ENCODE measurements at regions not wholly inside any gene's neighbourhood (a gene's known extent, or its start where the extent isn't known, plus 50 kb on each side); places are given as distances from the start of the nearest gene placed in this dataset.

DNA sequence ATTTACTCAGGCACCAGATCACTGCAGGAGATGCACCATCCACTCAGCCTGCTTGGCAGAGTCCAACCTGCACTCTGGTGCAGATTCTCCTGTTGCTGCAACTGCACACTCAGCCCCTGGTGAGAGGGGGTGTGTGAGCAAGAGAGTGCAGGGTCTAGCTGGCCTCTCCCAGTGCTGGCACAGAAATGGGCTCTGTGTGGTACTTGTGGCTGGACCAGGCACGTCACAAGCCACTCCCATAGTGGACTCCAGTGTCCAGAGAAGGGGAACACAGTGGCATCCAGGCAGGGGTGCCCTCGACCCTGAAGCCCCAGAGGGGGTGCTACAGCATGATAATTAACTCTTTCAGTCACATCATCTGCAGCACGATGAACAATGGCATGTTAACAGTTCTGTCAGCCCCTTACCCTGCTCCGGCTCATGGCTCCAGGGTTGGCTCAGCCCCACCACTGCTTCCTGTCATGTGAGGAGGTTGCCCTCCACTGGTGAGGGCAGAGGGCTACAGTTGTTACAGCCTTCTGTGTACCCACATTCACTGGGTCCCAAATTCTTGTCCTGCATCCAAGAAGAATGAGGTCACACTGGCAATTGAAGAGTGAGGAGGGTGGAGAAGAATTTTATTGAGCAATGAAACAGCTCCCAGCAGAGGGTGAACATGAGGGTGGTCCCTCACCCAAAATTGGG, 135.7 kb downstream of the EVA1A start:
- Histone ChIP-seq H3K9me3 (no peaks in the 10 kb centered on the region), H3K4me3 (no peak overlapping the region), H3K36me3 (no peaks in the 10 kb centered on the region), H3K27me3 (no peaks in the 10 kb centered on the region), H3K4me1 (no peaks in the 10 kb centered on the region), H3K27ac (no peak overlapping the region)
- intact Hi-C loops (cut with DNase I; ENCODE audit: low total_unique reads): no loop called here
- TF ChIP-seq, protein P1, sequence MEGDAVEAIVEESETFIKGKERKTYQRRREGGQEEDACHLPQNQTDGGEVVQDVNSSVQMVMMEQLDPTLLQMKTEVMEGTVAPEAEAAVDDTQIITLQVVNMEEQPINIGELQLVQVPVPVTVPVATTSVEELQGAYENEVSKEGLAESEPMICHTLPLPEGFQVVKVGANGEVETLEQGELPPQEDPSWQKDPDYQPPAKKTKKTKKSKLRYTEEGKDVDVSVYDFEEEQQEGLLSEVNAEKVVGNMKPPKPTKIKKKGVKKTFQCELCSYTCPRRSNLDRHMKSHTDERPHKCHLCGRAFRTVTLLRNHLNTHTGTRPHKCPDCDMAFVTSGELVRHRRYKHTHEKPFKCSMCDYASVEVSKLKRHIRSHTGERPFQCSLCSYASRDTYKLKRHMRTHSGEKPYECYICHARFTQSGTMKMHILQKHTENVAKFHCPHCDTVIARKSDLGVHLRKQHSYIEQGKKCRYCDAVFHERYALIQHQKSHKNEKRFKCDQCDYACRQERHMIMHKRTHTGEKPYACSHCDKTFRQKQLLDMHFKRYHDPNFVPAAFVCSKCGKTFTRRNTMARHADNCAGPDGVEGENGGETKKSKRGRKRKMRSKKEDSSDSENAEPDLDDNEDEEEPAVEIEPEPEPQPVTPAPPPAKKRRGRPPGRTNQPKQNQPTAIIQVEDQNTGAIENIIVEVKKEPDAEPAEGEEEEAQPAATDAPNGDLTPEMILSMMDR (IDR thresholded peaks at IDR 0.05): no peak
- no peak for DNase-seq

DNA sequence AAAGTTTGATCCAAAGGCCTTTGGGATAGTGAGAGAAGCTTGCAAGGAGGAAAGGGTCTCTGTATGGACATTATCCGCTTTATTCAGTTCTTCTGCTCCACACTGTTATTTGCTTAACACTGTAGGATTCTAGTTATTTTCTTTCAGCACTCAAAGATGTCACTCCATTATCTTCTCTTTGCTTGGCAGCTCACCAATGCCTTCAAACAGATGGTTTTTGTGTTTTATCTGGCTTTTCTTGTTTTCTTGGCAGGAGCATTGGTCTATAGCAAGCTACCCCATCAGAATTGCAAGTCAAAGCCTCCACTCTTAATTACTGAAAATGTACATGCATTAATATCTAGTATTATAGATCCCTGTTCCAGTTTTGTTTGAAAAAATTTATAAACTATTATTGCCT, 138.8 kb downstream of the EVA1A start:
- TF ChIP-seq, protein P1 (IDR thresholded peaks at IDR 0.05): no peak
- no peaks in the 10 kb centered on the region for H3K36me3 ChIP-seq
- no peaks in the 10 kb centered on the region for H3K4me1 ChIP-seq
- no peaks in the 10 kb centered on the region for H3K27me3 ChIP-seq
- no peak overlapping the region for H3K4me3 ChIP-seq
- intact Hi-C loops (cut with DNase I; ENCODE audit: low total_unique reads): no loop called here
- DNase-seq: no peak
- H3K27ac ChIP-seq: no peak overlapping the region
- H3K9me3 ChIP-seq: no peaks in the 10 kb centered on the region

DNA sequence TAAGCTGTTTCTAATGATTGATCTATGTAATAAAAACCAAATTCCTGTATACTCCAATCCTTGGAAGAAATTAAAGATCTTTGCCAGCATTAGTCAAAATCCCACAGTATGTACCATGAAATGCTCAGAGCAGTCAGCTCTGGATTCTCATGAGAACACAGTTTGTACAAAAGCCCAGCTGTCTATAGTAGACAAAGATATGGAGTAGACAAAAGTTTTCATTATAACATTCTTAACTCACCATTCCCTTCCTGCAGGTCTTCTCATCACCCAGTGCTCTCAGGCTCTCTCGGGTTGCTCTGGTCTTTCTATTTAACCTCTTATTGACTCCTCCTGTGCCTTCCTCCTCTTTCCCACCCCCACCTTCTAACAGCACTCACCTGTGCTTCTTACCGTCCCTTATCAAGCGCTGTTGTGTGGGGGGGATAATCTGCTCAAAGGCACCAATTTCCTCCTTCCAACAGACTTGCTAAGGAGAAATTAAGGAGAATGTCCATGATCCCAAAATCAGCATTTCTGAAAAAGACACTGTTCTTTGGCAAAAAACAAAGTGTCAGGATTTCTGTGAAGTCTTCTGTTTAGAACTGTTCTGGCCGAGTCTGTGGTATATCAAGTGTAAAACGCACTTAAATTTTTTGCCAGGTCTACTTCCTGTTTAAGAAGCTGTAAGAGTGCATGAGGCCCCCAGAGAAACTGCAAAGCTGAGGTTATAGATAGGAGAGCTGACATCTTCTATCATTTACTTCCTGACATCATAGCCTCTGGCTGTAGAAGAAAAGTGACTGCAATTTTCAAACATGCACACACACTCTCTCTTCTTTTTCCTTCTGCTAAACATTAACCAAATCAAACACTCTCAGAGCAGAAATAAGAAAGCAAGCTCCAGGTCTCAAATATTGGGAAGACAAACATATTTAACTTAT, 144.1 kb downstream of the EVA1A start:
- H3K27ac ChIP-seq: no peak overlapping the region
- H3K4me3 ChIP-seq: no peak overlapping the region
- H3K27me3 ChIP-seq: no peaks in the 10 kb centered on the region
- DNase-seq: no peak
- TF ChIP-seq, protein P1 (IDR thresholded peaks at IDR 0.05): no peak
- intact Hi-C loops (cut with DNase I; ENCODE audit: low total_unique reads): no loop called here
- no peaks in the 10 kb centered on the region for H3K4me1 ChIP-seq
- H3K36me3 ChIP-seq: no peaks in the 10 kb centered on the region
- H3K9me3 ChIP-seq: no peaks in the 10 kb centered on the region

DNA sequence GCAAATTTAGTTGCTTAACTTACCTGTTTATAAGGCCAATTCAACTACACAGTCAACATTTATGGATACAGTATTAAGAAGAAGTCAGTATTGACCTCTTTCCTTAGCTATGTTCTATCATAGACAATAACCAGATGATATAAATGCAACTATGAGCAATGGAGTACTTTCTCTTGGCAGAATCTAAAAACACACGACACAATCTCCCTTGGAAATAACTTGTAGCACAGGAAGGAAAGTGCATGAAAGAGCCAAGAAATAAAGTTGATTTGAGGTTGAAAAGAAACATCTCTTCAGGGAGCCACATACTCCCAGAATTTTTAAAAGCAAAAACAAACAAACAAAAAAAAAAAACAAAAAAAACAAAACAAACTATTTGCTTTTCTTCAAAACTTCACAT, 145.0 kb downstream of the EVA1A start:
- TF ChIP-seq, protein P1 (IDR thresholded peaks at IDR 0.05): no peak
- intact Hi-C loops (cut with DNase I; ENCODE audit: low total_unique reads): no loop called here

DNA sequence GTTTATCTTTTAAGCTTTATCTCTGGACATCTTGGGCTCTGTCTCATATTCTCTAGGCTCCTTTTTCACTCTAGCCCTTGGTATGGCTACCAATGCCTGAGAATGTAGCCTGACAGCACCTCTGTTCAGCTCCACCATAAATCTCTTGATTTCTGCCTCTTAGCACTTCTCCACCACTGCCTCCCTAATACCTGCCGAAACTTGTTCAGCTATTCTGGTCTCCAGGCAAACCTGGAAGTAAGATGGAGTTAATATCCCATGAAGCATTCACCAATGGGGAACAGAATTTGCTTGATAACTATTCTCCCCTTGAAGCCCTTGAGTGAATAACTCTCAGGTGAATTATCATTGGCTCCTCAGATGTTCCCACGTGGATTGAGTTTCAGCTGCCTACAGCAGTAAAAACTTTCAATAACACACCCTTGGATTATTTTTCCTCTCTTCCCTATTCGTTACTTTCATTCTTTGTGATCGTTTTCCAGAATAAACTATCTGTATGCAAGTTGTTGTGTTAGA, 145.6 kb downstream of the EVA1A start:
- Histone ChIP-seq H3K27ac (no peak overlapping the region), H3K9me3 (peaks cover 0 to 5% (median 0%) of the 10 kb centered on the region in 3 donors), H3K27me3 (no peaks in the 10 kb centered on the region), H3K4me1 (no peaks in the 10 kb centered on the region), H3K36me3 (no peaks in the 10 kb centered on the region), H3K4me3 (no peak overlapping the region)
- TF ChIP-seq, protein P1 (IDR thresholded peaks at IDR 0.05): no peak
- DNase-seq: no peak
- intact Hi-C loops (cut with DNase I; ENCODE audit: low total_unique reads): no loop called here

More for the DNA sequence above, 145.0 kb downstream of the EVA1A start:
- H3K4me3 ChIP-seq: no peak overlapping the region
- H3K36me3 ChIP-seq: no peaks in the 10 kb centered on the region
- H3K9me3 ChIP-seq: peaks cover 0 to 1% (median 0%) of the 10 kb centered on the region in 3 donors
- DNase-seq: no peak
- H3K4me1 ChIP-seq: no peaks in the 10 kb centered on the region
- H3K27me3 ChIP-seq: no peaks in the 10 kb centered on the region
- no peak overlapping the region for H3K27ac ChIP-seq

Measured in tibial artery (tissue), 4 donors.